HG03097 (cell line): ENCODE measurements at regions not wholly inside any gene's neighbourhood (a gene's known extent, or its start where the extent isn't known, plus 50 kb on each side); places are given as distances from the start of the nearest gene placed in this dataset.
"Not testable (repeated sequence)": the region's sequence is repeated elsewhere in the genome, so short reads cannot be mapped to it uniquely, and the experiment has no call there.

ENCODE experiments used
- ATAC-seq: cut with Tn5 transposase; IDR thresholded peaks from one replicate; pipeline ENCODE4 v1.9.1; 2021; ENCODE audit not compliant: unreplicated experiment, low FRiP score

DNA sequence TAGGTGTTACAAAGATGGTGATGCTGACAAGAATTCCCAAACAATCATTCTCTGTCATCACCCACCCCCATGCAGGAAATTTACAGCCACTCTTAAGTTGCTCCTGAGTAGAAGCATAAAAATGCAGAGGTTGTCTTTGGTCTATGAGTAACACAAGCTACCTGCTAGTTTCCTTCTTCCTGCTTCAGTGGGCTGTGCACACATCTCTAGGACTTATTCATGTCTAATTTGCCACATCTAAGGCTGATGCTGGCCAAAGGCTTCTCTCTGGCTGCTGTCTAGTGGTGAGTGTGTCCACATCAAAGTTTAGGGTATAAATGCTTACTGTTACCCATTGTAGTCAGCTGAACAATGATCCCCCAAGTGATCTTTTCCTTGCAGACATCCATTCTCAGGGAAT, 662.5 kb downstream of the TYW1 start:
- no peak for ATAC-seq

DNA sequence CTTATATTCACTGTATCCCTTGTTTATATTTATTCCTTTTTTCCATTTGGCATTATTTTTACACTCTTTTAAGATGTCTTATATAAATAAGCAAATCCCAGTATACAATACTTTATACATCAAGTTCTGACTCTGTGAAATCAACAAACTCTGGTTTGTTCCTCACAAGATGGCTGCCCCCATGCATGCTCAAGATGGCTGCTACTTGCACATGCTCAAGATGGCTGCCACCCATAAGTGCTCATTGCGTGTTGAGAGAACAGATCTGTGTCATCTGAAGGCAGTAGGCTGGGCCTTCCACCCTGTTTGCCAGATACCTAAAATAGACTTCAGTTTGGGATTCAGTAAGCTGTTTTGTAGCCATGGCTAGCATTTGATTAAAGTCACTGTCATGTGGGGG, 666.2 kb downstream of the TYW1 start:
- ATAC-seq, result no peak

DNA sequence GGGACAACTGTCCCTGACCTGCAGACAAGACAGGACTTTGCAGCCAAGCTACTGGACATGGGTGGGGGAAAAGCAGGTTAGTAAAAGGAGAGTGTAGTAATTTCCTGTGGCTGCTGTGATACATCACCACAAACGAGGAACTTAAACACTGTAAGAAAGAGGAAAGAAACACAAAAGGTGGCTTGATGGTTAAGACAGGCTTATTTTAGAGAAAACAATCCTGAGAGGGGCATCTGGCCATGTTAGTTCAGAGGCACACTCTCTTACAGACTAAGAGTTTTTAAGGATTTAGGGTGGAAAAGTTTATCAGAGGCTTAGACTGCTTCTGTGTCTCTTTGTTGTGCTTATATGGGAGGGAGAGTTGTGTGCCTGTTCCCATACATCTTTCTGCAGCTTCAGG, 667.0 kb downstream of the TYW1 start:
- ATAC-seq, result no peak

DNA sequence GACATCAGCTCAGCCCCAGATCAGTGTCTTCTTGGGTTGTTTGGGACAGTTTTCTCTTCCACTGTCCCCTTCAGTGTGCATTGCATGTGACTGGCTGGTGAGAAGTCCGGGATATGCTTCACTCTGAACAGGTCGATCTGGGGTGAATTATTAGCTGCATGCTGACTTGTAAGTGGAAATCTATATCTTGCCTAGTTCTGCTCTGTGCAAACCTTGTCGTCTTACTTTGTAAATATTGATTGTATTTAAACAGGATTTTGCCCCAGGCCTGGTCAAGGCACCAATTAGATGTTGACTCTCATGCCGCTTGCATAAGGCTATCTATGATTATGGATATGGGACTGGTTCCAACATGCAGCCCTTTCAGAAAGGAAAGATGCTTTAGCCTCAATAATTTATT, 669.7 kb downstream of the TYW1 start:
- ATAC-seq, result not testable (repeated sequence)

- ATAC-seq, result no peak
Measured at GRCh38 chr7:67671006-67671548, 674.4 kb downstream of the TYW1 start.

DNA sequence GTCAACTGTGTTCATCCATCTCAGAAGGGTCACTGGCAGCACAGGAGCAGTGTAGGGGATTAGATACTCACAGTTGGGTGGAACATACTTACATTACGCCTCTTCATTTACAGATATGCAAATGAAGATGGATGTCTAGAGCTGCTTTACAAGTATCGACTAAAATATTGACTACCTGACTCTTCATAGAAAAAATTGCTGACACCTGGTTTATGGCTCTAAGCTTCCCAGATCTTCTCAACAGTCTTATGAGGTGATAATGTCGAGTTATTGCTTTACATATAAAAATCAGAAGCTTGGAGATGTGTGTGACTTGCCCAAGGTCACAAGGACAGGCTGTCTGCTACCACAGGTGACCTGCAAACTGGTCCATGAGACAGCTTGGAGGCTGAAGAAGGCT, 677.2 kb downstream of the TYW1 start:
- no peak for ATAC-seq

DNA sequence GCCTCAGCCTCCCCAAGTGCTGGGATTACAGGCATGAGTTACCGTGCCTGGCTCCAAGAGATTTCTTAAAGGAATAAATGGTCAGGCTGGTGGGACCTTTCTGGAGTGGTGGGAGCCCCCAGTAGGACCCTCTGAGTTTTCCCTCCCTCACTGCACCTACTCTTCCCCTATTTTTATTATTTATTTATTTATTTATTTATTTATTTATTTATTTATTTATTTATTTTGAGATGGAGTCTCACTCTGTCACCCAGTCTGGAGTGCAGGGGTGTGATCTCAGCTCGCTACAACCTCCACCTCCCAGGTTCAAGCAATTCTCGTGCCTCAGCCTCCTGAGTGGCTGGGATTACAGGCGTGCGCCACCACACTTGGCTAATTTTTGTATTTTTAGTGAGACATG, 678.2 kb downstream of the TYW1 start:
- not testable (repeated sequence) for ATAC-seq

DNA sequence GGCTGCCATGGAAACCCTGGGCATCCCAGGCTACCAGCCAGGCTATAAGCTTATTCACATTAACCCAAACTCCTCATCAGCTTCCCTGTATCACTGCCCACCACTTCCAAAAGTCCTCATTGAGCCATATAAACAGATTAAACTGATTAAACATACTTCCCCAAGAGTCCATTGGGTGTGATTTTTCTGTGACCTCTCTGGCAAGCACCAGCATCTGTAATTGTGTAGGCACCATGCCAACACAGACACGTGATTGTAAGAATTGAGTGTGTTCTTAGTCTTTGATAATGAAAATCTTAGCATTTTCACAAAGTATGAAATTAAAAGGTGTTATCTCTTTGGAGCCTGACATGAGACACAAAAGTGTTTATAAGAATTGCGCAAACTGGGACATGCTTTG, 679.3 kb downstream of the TYW1 start:
- no peak for ATAC-seq

DNA sequence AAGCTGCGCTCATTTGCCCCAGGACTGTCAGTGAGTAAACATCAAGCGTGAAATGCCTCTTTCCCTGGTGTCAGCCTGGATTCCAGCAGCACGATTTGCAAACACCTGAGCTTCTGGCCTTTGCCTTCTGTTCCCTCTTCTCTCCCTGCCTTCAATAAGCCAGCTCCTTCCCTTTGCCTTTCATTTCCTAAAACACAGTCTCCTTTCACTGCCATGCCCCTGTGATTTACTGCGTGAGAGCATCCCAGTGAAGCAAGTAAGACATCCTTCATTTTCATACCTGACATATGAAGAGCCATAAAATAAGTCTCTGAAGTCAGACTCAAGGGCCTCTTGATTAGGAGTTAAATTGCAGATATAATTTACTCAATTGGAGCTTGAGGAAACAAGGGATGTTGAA, 681.8 kb downstream of the TYW1 start:
- no peak for ATAC-seq

GRCh38 chr7:67683628-67684027, 687.0 kb downstream of the TYW1 start:
- ATAC-seq, result no peak

GRCh38 chr7:67690700-67691099, 694.1 kb downstream of the TYW1 start:
- no peak for ATAC-seq

DNA sequence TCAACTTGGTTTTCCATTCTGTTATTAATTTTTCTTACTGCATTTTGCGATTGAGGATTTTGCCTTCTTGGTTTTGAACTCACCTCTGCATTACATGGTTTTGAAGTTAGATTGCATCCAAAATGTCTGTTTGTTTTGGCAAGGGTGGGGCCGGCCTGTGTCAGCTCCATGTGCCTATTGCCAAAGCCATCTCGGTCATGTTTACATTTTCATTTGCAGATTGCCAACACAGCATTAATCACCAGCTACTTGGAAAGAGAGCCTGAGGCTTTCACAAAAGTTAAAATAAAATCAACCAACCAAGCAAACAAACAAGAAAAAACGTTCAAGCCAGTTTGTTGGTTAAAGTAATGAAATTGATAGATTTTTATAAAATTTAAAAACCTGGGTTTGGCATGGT, 695.8 kb downstream of the TYW1 start:
- ATAC-seq, result no peak

GRCh38 chr7:67696124-67696523, 699.5 kb downstream of the TYW1 start:
- no peak for ATAC-seq

- ATAC-seq, result no peak
Measured at GRCh38 chr7:67696878-67697277, 700.2 kb downstream of the TYW1 start.

GRCh38 chr7:67698354-67698753, 701.7 kb downstream of the TYW1 start:
- no peak for ATAC-seq

DNA sequence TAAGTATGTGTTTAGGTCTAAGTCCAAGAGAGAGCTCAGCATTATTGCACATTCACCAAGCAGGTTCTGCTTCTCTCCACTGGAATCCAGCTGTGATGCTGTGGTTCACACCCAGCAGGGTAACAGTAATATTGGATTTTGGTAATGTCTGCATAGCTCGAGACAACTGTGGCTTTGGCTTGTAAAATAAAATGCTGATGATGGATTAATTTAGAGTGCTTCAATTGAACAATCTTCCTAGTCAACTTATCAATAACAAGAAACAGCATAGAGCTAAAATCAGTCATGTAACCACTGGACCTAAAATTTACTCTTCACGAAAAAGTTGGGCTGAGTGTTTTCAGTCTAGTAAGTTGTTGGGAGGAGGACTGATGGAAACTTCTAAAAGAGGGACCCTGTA, 709.2 kb downstream of the TYW1 start:
- ATAC-seq, result no peak

GRCh38 chr7:67711706-67712105, 715.1 kb downstream of the TYW1 start:
- ATAC-seq, result no peak

DNA sequence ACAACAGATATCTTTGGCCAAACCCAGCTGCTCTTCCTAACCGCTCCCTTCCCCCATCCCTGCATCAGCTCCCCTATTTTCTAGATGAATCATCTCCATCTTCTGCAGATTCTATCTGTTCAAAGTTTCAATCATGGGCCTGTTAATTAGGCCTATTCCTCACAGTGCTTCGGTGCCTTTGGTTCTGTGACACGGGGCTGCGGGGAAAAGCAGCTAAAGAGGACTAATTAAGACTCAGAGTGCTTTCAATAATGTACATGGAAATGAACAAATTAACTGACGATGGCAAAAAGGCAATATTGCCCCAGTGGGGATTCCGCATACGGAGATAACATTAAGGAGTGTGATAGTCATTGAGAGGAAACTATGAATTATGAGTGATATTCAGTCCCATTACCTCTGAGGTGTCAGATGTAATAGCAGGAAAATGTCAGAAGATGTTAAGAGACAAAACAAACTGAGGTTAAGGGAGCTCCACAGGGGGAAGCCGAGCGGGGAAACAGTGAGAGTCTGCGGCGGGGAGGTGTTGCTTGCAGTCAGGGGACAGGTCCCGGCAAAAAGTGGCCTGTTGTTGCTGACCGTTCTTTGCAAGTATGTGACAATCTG, 716.9 kb downstream of the TYW1 start:
- ATAC-seq, result no peak

GRCh38 chr7:67716729-67717128, 720.1 kb downstream of the TYW1 start:
- ATAC-seq, result no peak

DNA sequence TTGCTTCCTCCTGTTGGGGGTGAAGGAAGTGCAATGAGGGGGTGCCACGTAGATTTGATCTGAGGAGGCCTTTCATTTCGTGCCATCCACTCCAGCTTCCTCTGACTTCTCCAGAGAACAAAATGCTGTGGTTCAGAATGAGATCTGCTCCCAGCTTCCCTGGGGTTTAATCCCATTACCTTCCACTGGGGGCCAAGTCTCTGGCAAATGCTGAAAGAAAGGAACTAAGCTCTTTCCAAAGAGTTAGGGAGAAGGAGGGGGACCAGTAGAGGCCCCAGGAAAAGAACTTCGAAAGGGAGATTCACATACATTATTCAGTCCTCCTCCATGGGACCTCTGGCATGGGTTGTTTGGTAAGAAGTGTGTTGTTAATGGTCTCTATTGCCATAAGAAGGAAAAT, 727.0 kb downstream of the TYW1 start:
- ATAC-seq, result no peak

DNA sequence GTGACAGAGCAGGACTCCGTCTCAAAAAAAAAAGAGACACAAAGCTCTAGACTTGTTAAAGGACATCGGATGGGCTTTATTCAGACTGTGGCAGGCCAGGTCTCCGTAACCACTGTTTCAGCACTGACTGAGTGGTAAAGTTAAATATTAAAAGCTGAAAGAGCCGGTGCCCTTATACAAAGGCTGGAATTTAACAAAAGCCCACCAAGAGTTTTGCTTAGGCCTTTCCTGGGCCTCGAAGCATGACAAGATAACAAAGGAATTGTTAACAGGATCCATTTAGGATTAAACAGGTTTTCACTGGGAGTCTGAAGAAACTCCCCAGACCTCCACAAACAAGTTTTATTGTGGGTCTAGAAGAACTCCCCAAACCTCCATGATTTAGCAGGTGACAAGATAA, 727.8 kb downstream of the TYW1 start:
- no peak for ATAC-seq

DNA sequence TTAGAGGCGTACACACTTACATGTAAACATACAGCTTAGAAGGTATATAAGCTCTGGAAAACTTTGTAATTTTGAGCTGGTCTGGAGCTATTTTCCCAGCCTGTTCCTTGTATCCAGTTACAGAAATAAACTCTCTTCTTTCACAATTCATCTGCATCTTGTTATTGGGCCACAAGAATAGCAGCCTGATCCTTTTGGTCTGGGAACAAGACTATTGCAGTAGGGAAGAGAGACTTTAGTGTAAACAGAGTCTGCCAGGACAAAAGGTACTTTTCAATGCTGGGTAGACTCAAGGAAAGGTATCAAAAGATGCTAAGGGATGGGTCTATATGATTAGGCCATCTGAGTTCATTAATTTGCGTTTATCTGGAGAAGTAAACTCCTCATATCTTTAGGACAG, 728.3 kb downstream of the TYW1 start:
- ATAC-seq, result no peak

- no peak for ATAC-seq
Measured at GRCh38 chr7:67725423-67725822, 728.8 kb downstream of the TYW1 start.
